HG03196 (cell line): ENCODE measurements at regions not wholly inside any gene's neighbourhood (a gene's known extent, or its start where the extent isn't known, plus 50 kb on each side); places are given as distances from the start of the nearest gene placed in this dataset.
"Not testable (repeated sequence)": the region's sequence is repeated elsewhere in the genome, so short reads cannot be mapped to it uniquely, and the experiment has no call there.

Experiments used
- ATAC-seq: cut with Tn5 transposase; IDR thresholded peaks from one replicate; pipeline ENCODE4 v1.9.1; 2021; ENCODE audit not compliant: unreplicated experiment

DNA sequence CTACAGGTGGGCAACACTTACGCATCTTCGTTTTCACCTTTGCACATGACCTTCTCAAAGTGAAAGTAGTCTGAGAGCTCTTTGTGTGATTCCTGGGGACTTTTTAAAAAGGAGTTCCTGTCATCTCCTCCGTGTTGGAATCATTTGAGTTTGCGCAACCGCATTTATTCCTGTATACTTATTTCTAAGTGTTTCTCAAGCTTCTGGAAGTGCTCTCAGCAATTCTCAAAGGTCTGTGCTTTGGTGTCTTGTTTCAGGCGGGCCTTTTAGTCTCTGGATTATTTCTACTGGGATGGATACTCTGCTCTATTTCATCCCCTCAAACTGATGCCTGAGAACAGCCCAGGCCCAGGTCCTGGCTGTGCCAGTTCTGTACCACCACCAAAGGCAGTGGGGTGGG lies 226.5 kb upstream of the TUT7 start:
- ATAC-seq: no peak

DNA sequence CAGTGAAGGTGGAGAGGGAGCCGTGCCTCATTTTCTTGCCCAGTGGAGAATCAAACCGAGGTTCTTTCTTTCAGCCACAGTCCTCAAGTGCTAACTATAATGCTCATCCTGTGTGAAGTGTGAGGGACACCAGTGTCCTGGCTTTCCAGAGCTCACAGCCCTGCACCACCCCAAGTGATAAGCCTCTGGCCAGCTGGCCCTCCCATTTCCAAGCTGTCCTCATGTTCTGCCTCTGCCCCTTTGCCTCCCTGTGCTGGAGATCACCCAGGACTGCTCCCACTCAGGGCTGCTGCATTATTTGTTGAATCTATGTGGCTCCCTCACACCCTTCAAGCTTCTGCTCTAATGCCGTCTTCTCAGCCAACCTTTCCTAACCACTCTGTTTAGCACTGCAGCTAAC lies 224.5 kb upstream of the TUT7 start:
- ATAC-seq: no peak

DNA sequence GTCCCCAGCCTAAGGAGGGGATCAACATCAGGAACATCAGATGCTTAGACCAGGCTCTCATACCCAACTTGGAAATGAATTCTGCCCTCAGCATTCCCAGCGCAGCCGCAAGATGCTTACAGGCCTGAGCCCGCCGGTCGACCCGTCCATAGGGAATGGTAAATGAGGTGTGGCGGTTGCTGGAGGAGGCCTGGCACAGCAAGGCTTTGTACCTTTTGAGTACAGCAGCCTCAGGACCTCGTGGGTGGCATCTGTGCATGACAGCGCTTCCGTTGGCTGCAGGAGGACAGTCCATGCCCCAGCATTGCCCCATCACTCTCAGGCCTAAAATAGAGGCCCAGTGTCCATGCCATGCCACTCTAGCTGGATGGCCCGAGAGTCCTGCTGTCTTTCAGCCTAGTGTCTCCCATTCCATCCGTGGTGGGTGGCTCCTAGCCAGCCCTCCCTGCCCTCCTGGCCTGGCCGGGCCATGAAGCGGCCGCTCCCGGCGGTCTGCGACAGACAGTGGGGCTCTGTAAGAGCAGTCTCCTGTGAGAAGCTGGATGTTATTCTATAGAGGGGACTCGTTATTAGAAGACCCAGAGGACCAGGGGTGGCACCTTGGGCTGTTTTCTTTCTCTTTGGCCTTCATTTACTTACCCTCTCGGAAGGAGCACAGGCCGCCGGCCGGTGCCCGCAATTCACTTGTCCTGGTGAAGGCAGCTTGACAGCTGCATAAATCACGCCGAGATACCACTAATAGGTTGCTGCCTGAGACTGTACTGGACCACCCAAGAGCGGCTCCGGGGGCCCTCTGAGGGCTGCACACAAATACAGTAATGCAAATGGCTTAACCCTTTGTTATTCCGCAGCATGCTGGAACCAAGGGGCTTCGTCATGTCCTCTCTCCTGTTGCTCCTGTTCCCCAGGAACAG lies 223.5 kb upstream of the TUT7 start:
- no peak for ATAC-seq

DNA sequence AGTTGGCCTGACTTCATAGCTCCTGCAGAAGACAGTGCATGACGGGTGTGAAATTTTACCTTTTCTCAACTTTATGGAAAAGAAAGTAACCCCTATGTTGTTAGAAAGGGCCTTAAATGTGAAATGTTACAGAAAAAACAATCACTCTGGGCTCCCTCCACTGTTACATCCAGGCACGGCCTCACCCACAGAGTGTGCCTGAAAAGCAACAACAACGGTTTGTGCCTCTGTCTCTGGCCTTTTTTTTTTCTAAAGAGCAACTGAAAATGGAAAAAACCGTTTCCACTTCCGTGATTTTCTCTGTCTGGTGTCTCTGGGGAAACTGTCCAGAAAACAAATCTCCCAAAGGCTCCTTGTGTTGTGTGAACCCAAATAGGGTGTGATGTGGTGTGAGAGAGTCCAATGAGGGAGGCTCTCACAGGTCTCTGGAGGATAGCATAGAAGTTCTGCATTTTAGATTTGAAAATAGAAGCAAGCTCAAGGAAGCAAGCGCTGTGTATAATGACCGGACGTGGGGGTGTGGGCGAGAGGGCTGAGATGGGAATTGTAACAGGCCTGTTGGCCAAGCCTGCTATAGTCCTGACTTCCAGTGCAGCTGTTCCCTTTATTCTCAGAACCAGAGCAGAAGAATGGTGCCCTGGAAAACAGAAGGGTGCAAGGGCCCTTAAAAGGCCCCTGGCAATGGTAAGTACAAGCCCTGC lies 221.8 kb upstream of the TUT7 start:
- ATAC-seq: no peak

DNA sequence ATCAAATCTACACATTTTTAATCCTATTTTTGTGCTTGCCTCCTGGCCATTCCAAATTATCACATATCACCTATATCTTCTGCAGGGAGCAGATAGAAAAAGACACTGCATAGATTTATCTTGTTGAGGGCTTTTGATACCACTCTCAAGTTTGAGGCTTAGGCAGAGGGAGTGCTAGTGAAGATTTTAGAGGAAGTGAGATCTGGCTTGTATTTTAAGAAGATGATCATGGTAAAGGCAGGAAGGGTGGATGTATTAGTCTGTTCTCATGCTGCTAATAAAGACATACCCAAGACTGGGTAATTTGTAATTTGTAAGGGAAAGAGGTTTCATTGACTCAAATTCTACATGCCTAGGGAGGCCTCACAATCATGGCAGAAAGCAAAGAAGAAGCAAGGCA lies 220.9 kb upstream of the TUT7 start:
- no peak for ATAC-seq

DNA sequence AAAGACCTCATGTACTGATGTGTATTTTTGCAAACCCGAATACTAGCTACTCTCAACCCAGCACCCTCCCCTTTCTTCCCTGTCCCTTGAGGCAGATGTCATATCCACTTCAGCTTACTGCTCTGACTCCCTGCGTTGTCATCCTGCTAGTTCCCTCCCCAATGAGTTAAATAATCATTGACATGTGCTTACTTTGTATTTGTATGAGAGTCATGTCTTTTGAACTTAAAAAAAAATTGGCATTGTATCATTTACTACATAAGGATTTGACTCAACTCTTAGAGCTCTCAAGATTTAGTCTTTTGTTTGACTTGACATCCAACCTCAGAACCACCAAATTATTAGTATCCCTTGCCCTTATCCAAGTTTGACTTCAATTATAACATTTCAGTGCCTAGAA lies 219.7 kb upstream of the TUT7 start:
- ATAC-seq: no peak

DNA sequence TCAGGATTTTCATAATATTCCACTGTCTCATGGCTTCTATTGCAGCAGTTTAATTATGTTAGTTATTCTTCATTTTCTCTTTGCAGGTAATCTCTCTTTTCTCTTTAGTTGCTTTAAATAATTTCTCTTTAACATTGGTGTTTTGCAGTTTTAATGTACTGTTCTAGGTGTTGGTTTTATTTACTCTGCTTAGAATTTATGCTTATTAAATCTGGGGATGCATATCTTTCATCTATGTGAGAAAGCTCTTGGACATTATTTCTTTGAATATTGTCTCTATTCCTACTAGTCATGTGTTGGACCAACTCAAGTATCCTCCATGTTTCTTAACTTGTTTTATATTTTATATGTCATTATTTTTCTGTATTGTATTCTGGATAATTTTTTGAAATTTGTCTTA lies 218.7 kb upstream of the TUT7 start:
- ATAC-seq: no peak

DNA sequence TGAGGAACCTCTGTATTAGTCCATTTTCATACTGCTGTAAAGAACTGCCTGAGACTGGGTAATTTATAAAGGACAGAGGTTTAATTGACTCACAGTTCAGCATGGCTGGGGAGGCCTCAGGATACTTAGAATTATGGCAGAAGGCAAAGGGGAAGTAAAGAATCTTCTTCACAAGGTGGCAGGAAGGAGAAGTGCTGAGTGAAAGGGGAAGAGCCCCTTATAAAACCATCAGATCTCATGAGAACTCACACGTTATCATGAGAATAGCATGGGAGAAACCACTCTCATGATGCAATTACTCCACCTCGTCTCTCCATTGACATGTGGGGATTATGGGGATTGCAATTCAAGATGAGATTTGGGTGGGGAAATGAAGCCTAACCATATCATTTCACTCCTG lies 211.4 kb upstream of the TUT7 start:
- ATAC-seq: not testable (repeated sequence)

DNA sequence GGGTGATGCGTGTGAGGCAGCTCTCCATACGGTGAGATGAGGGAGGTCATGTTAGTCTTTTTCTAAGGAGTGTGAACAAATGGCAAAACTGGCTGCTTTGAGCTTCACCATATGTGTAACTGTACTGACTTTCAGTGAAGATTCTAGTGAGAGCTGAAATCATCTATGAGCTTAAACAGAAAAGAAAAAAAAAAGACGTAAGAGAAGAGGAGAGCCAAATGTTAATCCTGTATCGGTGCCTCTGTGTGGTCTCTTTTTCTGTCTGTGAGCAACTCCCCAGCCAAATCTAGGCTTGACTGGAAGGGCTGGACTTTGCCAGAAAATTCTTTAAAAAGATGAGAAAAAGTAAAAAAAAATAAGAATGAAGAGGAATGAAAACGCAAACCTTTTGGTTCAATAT lies 209.7 kb upstream of the TUT7 start:
- ATAC-seq: no peak

DNA sequence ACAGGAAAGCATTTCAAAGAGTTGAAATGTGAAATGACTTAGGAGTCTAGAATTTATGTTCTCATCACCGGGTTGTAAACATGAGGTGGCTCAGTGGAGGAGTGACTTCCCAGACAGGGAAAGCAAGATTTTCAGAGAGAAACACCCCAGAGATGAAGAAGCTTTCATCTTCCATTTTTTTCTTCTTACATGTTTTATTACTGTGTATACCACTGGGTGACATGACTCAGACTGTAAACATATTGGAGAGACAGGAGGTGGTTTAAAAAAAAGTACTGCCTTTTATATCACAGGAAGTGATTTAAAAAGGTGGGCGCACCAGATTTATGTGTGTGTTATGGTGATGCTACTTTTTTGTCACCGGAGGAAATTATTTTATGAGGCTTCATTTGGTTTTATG lies 209.1 kb upstream of the TUT7 start:
- ATAC-seq: no peak

DNA sequence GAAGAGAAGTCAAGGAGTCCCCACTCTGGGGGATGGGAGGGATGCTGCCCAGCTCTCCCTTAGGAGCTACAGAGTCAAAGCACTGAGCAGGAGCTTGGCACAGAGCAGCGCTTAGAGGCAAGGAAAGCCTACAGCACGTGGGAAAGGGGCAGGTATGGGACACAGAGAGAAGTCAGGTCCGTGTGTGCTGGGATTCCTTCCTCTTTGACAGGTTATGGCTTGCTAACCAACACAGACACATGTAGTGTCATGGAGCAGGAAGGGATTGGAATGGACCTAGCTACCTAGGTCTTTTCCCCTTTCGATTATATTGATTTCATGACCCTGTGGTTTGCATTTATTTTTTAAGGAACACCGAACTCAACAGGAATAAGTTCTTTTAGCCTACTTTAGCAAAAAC lies 208.5 kb upstream of the TUT7 start:
- ATAC-seq: no peak

DNA sequence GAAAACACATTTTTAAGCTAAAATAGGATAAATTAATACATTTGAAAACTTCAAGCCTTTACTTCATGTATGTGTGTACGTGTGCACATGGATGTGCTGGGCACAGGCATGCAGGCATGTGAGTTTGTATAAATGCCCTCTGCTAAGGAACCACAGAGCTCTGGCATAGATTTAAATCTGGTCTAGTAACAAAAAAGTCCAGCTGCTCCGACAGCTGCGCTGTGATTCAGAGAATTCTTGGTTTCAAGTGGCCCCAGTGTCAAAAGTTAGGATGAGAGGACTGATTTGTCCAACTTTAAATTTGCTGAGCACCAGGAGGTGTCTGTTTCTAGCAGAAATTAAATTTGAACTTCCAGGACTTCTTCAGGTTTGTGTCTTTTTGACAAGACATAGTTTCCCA lies 203.7 kb upstream of the TUT7 start:
- no peak for ATAC-seq

DNA sequence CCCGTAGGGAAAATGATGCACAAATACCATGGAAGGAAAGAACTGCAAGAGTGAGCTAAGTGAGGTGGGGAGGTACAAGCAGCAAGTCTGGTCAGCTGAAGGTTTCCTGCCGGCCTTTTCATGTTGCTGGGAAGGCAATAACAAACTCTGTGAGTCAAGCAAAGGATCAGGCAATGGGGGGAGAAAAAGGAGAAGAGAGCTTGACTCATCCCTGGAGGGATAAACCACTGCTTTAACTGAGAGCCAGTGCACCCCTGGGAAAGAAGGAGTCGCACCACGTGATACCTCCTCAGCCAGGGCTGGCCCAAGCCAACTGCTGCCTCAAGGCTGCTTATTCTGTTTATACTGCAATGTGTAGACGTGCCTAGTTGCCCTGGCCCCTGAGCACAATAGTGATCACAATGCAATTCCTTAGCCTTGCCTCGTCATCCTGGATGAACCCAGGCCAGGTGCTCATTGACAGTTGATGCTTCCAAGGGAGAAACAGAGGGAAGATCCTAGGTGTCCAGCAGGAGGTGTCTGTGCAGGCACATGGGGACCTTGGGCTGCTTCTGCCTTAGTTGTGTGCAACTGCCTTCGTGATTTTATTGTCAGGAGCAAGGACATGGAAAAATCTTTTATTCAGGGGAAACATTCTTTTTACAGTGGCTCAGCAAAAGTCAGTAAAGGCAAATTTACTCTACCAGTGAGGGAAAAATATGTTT lies 203.0 kb upstream of the TUT7 start:
- no peak for ATAC-seq

DNA sequence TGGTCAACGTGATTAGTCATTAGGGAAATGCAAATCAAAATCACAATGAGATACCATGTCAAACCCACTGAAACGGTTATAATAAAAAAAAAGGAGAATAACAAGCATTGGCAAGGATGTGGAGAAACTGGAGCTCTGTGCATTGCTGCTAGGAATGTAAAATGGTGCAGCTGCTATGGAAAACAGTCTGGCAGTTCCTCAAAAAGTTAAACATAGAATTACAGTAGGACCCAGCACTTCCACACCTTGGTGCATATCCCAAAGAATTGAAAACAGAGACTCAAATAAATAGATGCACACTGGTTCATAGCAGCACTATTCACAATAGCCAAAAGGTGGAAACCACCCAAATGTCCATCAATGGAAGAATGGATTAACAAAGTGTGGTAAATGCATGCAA lies 201.5 kb upstream of the TUT7 start:
- no peak for ATAC-seq

DNA sequence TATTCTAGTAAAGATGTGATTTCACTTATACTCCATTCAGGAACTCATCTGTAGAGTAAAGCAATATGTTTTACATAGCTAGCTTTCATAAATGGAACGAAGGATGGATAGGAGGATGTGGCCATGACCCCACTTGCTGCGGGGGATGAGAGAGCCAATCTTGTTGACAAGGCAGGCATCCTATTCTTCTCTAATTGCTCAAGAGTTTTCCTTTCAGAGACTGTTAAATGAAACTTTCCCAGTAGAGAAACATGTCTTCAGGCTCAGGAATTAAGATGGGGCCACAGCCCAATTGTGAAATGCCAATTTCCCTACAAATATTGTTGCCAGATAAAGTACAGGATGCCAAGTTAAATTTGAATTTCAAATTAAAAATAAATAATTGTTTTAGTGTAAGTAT lies 196.2 kb upstream of the TUT7 start:
- no peak for ATAC-seq

DNA sequence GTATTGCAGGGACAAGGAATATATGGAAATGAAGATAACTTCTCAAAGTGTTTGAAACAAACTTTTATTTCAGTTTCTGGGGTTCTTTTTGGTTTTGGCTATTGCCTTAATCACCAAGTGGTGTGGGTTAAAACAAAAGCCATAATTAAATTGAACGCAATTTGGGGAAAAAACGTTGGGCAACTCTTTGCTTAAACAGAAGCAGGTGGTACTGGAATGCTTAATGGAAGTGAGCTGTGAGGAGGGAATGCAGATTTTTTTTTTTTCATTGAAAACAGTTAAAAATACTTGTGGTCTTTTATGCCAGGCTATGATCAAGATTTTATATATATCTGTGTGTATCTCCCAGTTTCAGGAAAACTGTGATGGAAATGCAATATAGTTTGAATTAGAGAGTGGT lies 195.7 kb upstream of the TUT7 start:
- ATAC-seq: no peak

DNA sequence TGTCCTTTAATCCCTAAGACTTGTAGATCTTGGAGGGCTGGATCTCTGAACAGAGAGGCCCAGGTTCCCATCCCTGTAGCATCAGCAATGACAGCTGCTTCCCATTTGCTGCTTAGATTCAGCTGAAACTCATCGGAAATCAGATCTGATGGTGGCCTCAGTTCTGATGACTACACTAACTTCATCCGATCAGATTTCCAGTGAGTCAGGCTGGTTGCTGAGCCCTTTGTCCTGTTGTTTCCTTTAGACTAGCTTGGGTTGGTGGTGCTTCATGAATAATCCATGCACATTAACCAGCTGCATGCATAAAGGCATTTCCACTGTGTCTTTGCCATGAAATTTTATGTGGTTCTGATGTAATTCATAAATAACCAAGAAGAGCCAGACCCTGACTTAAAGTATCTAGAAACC lies 195.2 kb upstream of the TUT7 start:
- no peak for ATAC-seq

DNA sequence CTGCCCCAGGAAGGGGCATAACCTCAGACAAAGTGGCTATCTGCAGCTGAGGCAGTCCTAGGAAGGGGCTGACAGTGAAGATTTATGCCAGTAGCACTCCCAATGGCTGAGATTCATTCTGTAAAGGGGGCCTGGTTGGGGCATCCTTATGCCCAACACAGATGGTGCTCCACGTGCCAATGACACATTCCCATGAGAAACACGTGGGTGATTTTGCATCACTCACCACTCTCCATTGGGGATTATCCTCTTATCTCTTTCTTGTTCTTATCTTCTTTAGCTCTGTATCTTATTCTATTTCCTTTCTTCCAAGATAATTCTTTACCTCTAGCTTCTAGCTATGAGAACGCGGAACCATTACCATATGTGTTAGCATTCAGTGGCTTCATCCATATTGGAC lies 194.0 kb upstream of the TUT7 start:
- no peak for ATAC-seq

DNA sequence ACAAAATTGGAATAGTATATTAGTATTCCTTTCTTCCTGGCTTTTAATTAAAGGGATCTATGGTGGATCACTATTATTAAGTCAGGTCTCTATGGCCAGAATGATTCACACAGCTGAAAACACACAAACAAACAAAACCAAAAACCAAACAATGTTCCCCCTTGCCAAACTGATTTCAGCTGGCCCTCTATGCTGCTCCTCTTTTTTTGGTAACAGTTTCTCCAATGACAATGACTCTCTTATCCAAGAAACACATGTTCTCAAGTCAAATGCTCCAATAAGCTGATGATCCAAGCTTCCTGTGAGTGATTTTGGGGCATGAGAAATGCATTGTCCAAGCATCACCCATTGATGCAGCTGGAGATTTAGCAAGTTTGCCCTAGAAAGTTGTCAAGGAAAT lies 193.4 kb upstream of the TUT7 start:
- ATAC-seq: no peak

DNA sequence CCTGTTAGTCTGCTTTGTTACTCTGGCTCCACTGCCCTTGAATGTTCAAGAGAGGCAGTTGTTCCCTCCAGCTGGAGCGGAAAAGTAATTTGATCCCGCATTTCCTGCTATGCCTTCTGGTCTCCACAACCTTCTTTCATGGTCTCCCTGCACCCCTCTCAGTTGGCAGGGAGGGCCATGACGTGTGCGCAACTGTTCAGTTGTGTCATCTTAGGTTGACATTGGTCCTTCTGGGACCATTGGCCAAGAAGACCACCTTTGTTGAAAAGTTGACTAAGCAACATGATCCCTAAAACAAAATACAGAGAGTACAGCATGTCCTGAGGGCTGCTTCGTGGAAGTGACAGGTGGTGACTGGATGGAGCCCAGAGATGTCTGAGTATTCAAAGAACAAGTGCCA lies 192.5 kb upstream of the TUT7 start:
- ATAC-seq: no peak

DNA sequence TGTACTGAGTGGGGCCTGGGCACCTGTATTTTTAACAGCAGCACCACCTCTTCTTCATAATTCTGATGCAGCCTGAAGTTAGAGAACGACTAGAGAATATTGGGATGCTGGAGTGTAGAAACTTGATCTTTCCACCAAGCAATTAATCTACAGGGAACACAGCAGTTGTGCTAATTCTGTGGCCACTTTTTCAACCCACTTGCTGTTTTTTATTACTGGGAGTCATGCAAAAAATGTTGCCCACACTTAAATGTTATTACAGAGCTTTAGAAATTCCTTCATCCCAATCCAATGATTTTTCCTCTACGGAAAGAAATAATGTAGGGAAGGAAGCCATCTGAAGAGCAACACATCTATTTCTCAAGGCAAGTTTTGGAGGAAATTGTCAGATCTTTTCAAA lies 190.9 kb upstream of the TUT7 start:
- ATAC-seq: no peak

DNA sequence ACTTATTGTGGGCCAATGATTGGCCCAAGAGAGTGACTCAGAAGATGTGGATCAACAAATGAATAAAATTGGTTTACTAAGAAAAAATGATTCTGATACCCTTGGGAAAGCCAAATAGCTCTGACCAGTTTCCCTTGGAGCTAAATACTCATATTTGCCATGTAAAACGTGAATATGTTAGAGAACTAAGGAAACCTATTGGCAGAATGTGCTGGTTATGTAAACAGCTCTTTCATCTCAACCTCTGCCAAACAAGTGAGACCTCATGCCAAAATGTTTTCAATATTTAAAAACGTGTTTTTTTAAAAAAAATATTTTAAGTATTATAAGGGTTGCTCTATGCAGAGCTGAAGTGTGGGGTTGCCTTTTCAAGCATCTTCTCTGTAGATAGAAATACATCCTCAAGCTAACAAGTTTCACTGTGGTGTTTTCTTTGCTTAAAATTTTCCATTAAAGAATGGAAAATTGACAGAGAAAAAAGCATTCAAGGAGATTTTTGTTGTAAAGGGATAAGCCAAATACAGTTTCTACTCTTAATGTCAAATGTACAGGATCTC lies 186.9 kb upstream of the TUT7 start:
- ATAC-seq: no peak
